ENCODE measurements at regions not wholly inside any gene's neighbourhood (a gene's known extent, or its start where the extent isn't known, plus 50 kb on each side); places are given as distances from the start of the nearest gene placed in this dataset.

DNA sequence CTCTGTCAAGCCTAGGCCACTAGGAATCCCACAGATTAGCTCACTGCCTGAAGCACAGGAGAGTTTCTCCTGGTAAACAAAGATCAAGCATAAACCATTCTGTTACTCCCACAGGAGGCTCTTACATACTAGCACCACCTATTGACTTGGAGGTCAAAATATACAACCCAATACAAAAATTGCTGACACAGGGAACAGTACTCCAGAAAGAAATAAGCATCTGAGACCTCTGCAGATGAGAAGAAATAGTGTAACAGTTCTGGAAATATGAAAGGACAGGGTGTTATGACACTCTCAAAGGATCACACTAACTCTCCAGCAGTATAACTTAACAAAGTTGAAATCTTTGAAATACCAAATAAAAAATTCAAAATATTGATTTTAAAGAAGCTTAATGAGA, 269.6 kb upstream of the ARRDC3 start:
- H3K27ac Mint-ChIP-seq: no peak overlapping the region

More for the DNA sequence above, 269.6 kb upstream of the ARRDC3 start:
- Mint-ChIP-seq H3K4me1 (peaks cover 5% of the 10 kb centered on the region; the same call in 2 of the 3 replicates), H3K36me3 (ENCODE audit: low read depth) (peaks cover 8% of the 10 kb centered on the region), H3K4me3 (no peak overlapping the region), H3K27me3 (ENCODE audit: insufficient read depth, low read depth, poor library complexity) (no peaks in the 10 kb centered on the region), H3K9me3 (peaks cover 17% of the 10 kb centered on the region)
- TF ChIP-seq, protein P1, sequence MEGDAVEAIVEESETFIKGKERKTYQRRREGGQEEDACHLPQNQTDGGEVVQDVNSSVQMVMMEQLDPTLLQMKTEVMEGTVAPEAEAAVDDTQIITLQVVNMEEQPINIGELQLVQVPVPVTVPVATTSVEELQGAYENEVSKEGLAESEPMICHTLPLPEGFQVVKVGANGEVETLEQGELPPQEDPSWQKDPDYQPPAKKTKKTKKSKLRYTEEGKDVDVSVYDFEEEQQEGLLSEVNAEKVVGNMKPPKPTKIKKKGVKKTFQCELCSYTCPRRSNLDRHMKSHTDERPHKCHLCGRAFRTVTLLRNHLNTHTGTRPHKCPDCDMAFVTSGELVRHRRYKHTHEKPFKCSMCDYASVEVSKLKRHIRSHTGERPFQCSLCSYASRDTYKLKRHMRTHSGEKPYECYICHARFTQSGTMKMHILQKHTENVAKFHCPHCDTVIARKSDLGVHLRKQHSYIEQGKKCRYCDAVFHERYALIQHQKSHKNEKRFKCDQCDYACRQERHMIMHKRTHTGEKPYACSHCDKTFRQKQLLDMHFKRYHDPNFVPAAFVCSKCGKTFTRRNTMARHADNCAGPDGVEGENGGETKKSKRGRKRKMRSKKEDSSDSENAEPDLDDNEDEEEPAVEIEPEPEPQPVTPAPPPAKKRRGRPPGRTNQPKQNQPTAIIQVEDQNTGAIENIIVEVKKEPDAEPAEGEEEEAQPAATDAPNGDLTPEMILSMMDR (conservative IDR thresholded peaks at IDR 0.05; ENCODE audit: low read depth in 2 of 2): no peak
- TF ChIP-seq, protein P2, sequence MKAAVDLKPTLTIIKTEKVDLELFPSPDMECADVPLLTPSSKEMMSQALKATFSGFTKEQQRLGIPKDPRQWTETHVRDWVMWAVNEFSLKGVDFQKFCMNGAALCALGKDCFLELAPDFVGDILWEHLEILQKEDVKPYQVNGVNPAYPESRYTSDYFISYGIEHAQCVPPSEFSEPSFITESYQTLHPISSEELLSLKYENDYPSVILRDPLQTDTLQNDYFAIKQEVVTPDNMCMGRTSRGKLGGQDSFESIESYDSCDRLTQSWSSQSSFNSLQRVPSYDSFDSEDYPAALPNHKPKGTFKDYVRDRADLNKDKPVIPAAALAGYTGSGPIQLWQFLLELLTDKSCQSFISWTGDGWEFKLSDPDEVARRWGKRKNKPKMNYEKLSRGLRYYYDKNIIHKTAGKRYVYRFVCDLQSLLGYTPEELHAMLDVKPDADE (IDR thresholded peaks at IDR 0.05): no peak
- TF ChIP-seq STAT1 (IDR thresholded peaks at IDR 0.05; ENCODE audit: unreplicated experiment): no peak
- no peak for TF ChIP-seq NANOG (IDR thresholded peaks at IDR 0.05; ENCODE audit: borderline replicate concordance)
- TF ChIP-seq POLR2AphosphoS5 (IDR thresholded peaks at IDR 0.05; ENCODE audit: low read depth): no peak
- TF ChIP-seq ZNF331 (CRISPR knock-in tag; IDR thresholded peaks at IDR 0.05; ENCODE audit: low read depth): no peak
- no peak for TF ChIP-seq CREB1 (CRISPR knock-in tag; IDR thresholded peaks at IDR 0.05; ENCODE audit: low read depth)
- TF ChIP-seq, protein P3, sequence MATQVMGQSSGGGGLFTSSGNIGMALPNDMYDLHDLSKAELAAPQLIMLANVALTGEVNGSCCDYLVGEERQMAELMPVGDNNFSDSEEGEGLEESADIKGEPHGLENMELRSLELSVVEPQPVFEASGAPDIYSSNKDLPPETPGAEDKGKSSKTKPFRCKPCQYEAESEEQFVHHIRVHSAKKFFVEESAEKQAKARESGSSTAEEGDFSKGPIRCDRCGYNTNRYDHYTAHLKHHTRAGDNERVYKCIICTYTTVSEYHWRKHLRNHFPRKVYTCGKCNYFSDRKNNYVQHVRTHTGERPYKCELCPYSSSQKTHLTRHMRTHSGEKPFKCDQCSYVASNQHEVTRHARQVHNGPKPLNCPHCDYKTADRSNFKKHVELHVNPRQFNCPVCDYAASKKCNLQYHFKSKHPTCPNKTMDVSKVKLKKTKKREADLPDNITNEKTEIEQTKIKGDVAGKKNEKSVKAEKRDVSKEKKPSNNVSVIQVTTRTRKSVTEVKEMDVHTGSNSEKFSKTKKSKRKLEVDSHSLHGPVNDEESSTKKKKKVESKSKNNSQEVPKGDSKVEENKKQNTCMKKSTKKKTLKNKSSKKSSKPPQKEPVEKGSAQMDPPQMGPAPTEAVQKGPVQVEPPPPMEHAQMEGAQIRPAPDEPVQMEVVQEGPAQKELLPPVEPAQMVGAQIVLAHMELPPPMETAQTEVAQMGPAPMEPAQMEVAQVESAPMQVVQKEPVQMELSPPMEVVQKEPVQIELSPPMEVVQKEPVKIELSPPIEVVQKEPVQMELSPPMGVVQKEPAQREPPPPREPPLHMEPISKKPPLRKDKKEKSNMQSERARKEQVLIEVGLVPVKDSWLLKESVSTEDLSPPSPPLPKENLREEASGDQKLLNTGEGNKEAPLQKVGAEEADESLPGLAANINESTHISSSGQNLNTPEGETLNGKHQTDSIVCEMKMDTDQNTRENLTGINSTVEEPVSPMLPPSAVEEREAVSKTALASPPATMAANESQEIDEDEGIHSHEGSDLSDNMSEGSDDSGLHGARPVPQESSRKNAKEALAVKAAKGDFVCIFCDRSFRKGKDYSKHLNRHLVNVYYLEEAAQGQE (IDR thresholded peaks at IDR 0.05; ENCODE audit: unreplicated experiment): no peak
- TF ChIP-seq, protein P4, sequence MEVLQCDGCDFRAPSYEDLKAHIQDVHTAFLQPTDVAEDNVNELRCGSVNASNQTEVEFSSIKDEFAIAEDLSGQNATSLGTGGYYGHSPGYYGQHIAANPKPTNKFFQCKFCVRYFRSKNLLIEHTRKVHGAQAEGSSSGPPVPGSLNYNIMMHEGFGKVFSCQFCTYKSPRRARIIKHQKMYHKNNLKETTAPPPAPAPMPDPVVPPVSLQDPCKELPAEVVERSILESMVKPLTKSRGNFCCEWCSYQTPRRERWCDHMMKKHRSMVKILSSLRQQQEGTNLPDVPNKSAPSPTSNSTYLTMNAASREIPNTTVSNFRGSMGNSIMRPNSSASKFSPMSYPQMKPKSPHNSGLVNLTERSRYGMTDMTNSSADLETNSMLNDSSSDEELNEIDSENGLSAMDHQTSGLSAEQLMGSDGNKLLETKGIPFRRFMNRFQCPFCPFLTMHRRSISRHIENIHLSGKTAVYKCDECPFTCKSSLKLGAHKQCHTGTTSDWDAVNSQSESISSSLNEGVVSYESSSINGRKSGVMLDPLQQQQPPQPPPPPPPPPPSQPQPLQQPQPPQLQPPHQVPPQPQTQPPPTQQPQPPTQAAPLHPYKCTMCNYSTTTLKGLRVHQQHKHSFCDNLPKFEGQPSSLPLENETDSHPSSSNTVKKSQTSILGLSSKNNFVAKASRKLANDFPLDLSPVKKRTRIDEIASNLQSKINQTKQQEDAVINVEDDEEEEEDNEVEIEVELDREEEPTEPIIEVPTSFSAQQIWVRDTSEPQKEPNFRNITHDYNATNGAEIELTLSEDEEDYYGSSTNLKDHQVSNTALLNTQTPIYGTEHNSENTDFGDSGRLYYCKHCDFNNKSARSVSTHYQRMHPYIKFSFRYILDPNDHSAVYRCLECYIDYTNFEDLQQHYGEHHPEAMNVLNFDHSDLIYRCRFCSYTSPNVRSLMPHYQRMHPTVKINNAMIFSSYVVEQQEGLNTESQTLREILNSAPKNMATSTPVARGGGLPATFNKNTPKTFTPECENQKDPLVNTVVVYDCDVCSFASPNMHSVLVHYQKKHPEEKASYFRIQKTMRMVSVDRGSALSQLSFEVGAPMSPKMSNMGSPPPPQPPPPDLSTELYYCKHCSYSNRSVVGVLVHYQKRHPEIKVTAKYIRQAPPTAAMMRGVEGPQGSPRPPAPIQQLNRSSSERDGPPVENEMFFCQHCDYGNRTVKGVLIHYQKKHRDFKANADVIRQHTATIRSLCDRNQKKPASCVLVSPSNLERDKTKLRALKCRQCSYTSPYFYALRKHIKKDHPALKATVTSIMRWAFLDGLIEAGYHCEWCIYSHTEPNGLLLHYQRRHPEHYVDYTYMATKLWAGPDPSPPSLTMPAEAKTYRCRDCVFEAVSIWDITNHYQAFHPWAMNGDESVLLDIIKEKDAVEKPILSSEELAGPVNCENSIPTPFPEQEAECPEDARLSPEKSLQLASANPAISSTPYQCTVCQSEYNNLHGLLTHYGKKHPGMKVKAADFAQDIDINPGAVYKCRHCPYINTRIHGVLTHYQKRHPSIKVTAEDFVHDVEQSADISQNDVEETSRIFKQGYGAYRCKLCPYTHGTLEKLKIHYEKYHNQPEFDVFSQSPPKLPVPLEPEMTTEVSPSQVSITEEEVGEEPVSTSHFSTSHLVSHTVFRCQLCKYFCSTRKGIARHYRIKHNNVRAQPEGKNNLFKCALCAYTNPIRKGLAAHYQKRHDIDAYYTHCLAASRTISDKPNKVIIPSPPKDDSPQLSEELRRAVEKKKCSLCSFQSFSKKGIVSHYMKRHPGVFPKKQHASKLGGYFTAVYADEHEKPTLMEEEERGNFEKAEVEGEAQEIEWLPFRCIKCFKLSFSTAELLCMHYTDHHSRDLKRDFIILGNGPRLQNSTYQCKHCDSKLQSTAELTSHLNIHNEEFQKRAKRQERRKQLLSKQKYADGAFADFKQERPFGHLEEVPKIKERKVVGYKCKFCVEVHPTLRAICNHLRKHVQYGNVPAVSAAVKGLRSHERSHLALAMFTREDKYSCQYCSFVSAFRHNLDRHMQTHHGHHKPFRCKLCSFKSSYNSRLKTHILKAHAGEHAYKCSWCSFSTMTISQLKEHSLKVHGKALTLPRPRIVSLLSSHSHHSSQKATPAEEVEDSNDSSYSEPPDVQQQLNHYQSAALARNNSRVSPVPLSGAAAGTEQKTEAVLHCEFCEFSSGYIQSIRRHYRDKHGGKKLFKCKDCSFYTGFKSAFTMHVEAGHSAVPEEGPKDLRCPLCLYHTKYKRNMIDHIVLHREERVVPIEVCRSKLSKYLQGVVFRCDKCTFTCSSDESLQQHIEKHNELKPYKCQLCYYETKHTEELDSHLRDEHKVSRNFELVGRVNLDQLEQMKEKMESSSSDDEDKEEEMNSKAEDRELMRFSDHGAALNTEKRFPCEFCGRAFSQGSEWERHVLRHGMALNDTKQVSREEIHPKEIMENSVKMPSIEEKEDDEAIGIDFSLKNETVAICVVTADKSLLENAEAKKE (CRISPR knock-in tag; IDR thresholded peaks at IDR 0.05): no peak
- TF ChIP-seq JUNB (IDR thresholded peaks at IDR 0.05; ENCODE audit: unreplicated experiment): no peak
- no peak for TF ChIP-seq EZH2phosphoT487 (IDR thresholded peaks at IDR 0.05; ENCODE audit: unreplicated experiment)
- TF ChIP-seq EZH2 (IDR thresholded peaks at IDR 0.05; ENCODE audit: low read depth, unreplicated experiment): no peak
- no peak for TF ChIP-seq ZNF114 (CRISPR knock-in tag; IDR thresholded peaks at IDR 0.05)
- Histone ChIP-seq H3K4me3 (no peak overlapping the region), H4K20me1 (replicated peaks; ENCODE audit: insufficient read depth) (no peaks in the 10 kb centered on the region), H3K27me3 (ENCODE audit: insufficient read depth) (no peaks in the 10 kb centered on the region), H3K36me3 (ENCODE audit: insufficient read depth) (peaks cover 3% of the 10 kb centered on the region; the same call in 1 of the 2 replicates), H3K4me2 (no peak overlapping the region), H3K27ac (ENCODE audit: low read depth) (no peak overlapping the region), H3K9me2 (ENCODE audit: insufficient read depth) (peaks cover 9% of the 10 kb centered on the region; the same call in 1 of the 2 replicates), H3K4me1 (ENCODE audit: insufficient read depth) (peaks cover 4% of the 10 kb centered on the region; the same call in 1 of the 2 replicates), H3F3A (replicated peaks; ENCODE audit: low read depth) (no peaks in the 10 kb centered on the region), H3K79me2 (replicated peaks; ENCODE audit: insufficient read depth) (no peaks in the 10 kb centered on the region), H2AFZ (no peak overlapping the region; the same call in 1 of the 2 replicates)
- DNase-seq (ENCODE audit: low spot score): no peak
- ATAC-seq: no peak

Data from GM23338 (cell line).